Stimulated activated CD4-positive, alpha-beta T cell treated with anti-CD3 and anti-CD28 coated beads, Interleukin-2, amount 100 ng/mL, for 48 hours (primary cell): ENCODE measurements at regions not wholly inside any gene's neighbourhood (a gene's known extent, or its start where the extent isn't known, plus 50 kb on each side); places are given as distances from the start of the nearest gene placed in this dataset.

Experiments
- DNase-seq, 2 donors: peaks; one replicate each; pipeline ENCODE4 v3.0.0-alpha.2; 2020

DNA sequence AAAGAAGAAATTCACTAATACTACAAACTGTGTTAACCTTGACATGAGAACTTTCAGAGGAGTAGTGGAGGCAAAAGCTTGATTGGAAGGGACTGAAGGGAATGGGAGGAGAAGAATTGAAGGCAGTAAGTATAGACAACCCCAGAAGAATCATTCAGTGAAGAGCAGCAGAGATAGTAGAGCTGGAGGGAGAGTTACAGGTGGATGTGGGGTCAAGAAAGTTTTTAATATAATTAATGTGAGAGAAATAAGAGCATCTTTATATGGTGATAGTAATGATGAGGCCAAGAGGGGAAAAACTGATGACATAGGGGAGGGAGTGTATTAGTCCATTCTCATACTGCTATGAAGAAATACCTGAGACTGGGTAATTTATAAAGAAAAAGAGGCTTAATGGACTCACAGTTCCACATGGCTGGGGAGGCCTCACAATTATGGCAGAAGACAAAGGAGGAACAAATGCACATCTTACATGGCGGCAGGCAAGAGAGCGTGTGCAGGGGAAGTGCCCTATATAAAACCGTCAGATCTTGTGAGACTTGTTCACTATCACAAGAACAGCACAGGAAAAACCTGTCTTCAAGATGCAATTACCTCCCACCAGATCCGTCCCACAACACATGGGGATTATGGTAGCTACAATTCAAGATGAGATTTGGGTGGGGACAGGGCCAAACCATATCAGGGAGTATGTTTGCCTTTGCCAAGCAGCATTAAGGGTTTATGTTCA lies 88.3 kb upstream of the PIK3CG start:
- DNase-seq = no peak

DNA sequence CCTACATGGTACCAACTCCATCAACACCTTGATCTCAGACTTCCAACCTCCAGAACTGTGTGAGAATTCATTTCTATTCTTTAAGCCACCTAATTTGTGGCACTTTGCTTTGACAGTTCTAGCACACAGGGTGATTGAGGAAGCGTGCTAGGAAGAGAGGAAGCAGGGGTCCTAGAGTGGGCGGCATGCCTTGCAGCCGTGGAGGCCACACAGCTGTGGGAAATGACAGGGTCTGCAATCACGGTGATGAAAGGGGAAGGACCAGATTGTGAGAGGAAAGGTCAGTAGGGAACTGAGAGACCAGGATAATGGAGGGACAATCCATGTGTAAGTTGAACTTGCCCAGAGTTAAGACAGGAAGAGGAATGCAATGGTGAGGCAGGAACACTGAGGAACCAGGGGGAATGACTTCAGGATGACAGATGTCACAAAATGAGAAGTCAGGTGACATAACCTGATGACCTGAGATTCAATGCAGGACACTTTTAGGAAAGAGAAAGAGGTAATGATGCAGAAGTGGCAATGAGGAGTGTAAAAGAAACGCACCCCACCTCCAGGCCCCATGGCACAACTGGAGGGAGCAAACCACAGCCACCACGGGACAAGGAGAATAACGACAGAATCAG lies 87.3 kb upstream of the PIK3CG start:
- DNase-seq = no peak

DNA sequence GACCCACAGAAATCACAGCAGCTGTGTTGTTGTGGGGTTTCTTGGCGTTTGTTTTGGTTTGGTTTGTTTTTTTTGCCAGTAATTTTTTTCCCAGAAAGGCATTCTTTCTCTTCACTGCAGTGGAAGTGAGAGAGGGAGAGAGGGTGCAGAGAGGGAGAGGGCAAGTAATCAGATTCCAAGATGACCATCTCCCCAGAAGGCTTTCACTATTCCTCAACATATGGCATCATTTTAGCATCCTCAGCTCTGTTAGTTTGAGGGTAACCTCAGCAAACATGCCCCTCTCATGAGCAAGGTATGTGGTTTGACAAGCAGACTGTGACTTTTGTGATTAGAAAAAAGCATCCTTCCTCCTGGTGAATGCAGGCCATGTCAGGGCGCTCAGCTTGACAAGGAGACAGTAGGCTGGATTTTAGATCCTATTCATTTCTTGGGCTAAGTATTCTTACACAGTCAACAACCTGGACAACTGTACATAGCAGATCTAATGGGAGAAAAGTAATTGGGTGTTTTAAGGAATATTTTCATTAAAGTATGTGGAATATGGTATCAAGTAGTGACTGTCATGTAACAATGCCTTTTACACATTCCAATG lies 86.3 kb upstream of the PIK3CG start:
- no peak for DNase-seq

DNA sequence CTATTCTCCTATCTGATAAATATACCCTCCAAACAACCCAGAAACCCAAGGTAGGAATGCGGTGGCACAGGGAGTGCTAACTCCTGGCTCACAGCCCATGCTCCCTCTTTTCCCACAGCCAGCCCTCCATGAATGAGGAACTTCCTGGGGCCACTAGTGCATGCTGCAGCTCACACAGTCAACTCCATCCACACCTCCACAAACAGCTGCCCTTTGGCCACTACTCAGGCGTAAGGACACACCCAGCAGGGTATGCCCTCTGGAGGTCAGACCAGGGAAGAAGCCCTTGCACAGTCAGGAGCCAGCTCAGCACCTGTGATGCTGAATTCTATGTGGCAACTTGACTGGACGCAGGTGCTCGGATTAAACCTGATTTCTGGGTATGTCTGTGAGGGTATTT lies 85.2 kb upstream of the PIK3CG start:
- no peak for DNase-seq

DNA sequence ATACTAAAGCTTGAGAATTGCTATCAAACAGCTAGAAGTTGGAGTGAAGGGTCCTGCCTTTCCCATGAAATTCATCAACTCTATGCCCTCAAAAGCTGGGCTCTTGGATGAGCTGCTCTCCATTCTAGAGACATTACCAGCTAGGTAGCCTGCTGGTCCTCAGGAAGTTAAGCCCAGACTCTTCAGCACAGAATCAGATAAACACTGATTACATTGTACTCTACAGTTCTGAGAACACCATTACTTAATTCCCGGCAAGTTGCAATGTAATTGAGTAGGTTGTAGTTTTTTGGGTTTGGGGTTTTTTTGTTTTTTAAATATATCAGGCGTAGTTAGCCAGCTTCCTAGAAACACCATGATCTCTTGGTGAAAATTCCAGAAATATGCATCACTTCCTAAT lies 84.1 kb upstream of the PIK3CG start:
- DNase-seq = no peak

- DNase-seq = no peak
Measured at GRCh38 chr7:106781828-106782544, 83.1 kb upstream of the PIK3CG start.

GRCh38 chr7:106783286-106783685 lies 81.8 kb upstream of the PIK3CG start:
- no peak for DNase-seq

- no peak for DNase-seq
Measured at GRCh38 chr7:106788637-106789036, 76.4 kb upstream of the PIK3CG start.

DNA sequence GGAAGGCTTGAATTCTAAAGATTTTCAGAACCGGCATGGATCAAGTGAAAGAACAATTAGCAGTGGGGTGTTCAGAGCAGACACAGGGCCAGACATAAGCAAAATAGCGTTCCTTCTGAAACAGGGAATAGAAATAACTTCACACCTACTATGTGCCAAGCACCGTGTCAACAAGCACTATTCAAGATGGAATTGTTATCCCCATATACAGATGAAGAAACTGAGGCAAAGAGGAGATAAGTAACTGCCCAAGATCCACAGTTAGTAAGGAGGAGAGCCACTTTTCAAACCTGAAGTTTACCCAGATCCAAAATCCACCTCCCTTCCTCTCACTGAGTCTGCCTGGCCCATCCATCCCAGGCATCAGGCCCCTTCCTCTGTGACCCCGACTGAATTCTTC lies 73.6 kb upstream of the PIK3CG start:
- no peak for DNase-seq

GRCh38 chr7:106792233-106792926 lies 72.7 kb upstream of the PIK3CG start:
- DNase-seq = no peak

- peak; percentile 37 to 54 for DNase-seq
Measured at GRCh38 chr7:106793015-106793975, 71.8 kb upstream of the PIK3CG start.

DNA sequence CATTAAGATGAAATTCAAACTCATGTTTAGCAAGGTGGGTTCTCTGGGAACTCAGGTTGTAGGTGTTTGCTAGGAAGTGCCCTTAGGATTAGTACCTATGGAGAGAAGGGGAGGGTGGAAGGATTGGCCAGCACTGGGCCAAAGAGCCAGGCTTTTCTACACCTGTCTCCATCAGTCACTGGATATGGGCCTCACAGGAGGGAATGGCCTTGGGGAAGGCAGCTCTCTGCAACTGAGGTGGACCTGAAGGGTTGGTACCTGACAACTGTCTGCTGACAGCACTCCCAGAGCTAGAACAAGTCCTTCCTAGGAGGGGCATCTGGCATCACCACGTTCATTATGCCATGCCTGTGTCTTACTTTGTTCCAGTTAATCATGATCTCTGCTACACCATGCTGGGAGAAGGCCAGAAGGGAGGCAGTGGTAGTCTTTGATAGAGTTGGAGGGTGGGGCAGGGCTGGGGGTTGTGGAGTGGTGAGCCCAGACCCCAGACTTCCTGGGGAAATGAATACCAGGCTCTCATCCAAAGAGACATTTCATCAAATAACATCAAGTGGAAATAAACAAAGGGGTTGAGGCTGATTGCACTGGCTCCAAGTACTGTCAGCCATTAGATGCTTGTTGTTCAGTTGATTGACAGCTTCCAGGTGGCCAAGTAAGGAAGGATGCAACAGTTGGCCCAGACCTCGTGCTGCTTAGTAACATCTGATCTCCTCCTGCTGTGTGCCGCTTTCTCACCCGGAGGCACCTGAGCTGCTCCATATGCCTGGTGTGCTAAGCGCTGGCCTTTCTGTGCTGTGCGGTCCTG lies 70.6 kb upstream of the PIK3CG start:
- DNase-seq = no peak

- no peak for DNase-seq
Measured at GRCh38 chr7:106795084-106795876, 69.8 kb upstream of the PIK3CG start.

GRCh38 chr7:106795877-106796231 lies 69.2 kb upstream of the PIK3CG start:
- DNase-seq = no peak

DNA sequence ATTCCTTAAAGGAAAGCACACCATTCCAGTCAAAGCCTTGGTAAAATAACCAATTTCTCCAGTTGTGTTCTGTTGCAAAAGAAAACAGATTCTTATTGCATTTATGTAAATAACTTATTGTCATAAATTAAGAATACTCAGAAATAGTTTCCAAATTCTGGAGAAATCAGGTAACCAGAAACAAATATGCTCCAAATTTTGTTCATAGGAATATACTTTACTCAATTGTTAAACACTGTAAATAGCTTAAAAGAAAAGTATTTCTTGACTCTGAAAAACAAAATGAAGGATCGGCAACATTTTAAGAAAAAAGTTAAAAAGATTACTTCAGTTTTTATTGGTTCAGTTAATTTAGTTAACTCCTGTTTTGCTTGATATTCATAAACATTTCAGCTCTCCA lies 67.1 kb upstream of the PIK3CG start:
- no peak for DNase-seq

- no peak for DNase-seq
Measured at GRCh38 chr7:106802589-106802988, 62.5 kb upstream of the PIK3CG start.

- no peak for DNase-seq
Measured at GRCh38 chr7:106806556-106806955, 58.5 kb upstream of the PIK3CG start.

DNA sequence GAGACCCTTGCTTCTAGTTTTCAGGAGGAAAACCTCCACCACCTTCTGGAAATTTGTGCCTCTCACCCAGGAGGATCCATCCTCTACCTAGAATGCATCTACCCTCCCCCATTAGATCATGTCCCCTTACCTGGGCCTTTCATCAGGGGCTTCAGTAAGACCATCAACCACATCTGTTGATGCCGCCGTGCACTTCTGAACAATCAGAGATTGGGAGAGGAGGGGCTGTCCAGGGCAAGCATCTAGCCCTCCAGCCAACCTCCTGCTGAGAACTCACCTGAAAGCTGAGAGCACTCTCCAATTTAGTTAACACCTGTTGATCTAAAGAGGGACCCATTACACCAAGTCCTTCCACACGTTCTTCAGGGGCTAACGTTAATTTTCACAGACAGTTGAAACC lies 57.6 kb upstream of the PIK3CG start:
- DNase-seq = no peak

DNA sequence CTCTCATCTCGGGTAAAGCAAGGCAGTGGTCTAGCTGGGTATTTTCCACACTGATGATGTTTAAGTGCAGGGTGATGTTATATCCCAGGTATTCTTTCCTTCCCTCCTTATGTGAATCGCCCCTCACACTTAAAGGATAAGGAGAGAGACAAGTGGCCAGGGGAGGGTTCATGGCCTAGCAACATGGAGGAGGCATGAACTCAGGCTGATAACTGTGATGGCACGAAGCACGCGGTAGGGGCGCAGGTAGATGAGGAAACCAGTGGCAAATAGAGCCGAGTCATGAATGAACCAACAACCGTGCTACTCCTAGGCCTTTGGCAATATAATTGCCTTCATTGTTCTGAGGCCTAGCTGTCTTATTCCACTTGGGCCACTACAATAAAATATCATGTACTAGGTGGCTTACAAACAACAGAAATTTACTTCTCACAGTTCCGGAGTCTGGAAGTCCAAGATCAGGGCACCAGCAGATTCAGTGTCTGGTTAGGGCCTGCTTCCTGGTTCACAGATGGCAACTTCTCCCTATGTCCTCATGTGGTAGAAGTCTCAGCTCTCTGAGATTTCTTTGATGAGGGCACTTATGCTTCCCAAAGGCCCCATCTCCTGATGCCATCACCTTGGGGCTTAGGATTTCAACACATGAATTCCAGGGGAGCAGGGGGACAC lies 56.0 kb upstream of the PIK3CG start:
- DNase-seq = no peak

DNA sequence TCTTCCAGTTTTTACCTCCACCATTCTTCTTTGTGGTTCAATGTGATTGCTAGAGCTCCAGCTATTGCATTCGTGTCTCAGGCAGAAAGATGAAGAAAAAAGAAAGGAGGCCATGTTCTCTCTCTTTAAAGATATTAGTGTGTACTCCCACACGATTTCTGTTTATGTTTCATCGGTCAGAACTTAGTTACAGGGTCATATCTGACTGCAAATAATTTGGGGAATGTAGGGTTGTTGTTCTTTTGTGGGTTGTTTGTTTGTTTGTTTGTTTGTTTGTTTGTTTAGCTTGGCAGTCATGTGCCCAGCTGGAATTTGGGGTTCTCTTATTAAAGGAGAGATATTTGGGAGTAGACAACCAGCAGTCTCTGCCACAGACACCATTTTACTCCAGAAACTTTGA lies 53.6 kb upstream of the PIK3CG start:
- no peak for DNase-seq
